ENCODE measurements at regions not wholly inside any gene's neighbourhood (a gene's known extent, or its start where the extent isn't known, plus 50 kb on each side); places are given as distances from the start of the nearest gene placed in this dataset.

- DNase-seq (ENCODE audit: low read depth), result no peak
These were observed 343.0 kb upstream of the TENM4 start for GRCh38 chr11:79783833-79784232.

- no peak for DNase-seq (ENCODE audit: low read depth)
These were observed 327.5 kb upstream of the TENM4 start for GRCh38 chr11:79768343-79768742.

DNA sequence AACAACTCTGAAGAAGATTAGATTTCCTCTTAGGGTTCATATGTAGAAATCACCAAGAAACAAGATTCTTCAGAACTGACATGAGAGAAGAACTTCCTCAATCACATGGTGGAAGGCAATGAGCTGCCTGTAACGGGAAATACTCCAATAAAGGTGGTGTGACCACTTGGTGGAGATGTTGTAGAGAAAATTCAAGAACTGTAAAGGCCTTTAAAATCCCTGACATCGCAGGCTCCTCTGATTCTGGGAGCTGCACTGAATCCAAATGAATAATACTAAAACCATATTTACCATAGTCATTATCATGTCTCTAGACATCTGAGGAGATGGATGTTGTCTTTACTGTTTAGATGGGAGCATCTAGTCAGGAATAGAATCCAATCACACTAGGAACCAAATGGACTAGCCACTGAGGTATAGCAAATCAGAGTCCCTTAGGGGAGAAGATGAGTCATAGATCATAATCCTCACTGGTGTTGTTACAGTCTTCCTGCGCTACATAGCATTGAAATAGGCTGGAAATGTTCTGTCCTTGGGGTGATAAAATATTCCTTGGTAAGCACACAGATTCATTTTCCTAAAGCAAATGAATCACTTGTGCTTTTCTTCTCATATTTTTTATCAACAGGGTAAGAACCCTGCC lies 321.6 kb upstream of the TENM4 start:
- no peak for DNase-seq (ENCODE audit: low read depth)

GRCh38 chr11:79758325-79758724 lies 317.5 kb upstream of the TENM4 start:
- DNase-seq (ENCODE audit: low read depth), result no peak

DNA sequence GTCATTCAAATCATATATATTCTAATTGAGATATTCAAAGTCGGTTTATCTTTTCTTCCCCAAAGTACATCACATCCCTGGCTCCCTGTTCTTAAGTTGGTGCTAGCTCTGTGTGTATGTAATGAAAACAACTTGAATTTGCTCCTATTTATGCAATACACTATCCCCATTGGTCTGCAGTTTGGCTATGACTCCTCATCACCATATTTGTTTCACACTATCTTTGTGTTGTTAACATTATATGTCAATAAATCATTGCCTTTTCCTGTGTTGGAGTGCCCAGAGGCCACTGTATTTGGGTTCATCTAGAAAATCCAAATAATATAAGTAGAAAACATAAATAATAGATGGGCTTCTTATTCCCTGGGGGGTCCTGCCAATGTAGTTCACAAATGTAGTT lies 306.6 kb upstream of the TENM4 start:
- no peak for DNase-seq (ENCODE audit: low read depth)

- DNase-seq (ENCODE audit: low read depth), result no peak
These were observed 304.1 kb upstream of the TENM4 start for GRCh38 chr11:79744941-79745340.

- no peak for DNase-seq (ENCODE audit: low read depth)
These were observed 301.3 kb upstream of the TENM4 start for GRCh38 chr11:79742176-79742575.

GRCh38 chr11:79739591-79739990 lies 298.8 kb upstream of the TENM4 start:
- no peak for DNase-seq (ENCODE audit: low read depth)

- no peak for DNase-seq (ENCODE audit: low read depth)
These were observed 286.4 kb upstream of the TENM4 start for GRCh38 chr11:79727221-79727620.

GRCh38 chr11:79720115-79720514 lies 279.3 kb upstream of the TENM4 start:
- DNase-seq (ENCODE audit: low read depth), result no peak

- no peak for DNase-seq (ENCODE audit: low read depth)
These were observed 267.6 kb upstream of the TENM4 start for GRCh38 chr11:79708319-79708932.

DNA sequence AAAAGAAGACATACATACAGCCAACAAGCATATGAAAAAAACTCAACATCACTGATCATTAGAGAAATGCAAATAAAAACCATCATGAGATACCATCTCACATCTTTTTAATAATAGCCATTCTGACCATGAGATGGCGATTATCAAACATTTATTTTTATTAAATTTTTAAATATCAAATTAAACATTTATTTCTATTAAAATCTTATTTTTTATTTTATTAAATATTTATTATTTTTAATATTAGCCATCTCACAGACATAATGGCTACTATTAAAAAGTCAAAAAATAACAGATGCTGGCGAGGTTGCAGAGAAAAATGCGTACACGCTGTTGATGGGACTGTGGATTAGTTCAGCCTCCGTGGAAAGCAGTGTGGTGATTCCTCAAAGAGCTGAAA lies 264.8 kb upstream of the TENM4 start:
- no peak for DNase-seq (ENCODE audit: low read depth)

DNA sequence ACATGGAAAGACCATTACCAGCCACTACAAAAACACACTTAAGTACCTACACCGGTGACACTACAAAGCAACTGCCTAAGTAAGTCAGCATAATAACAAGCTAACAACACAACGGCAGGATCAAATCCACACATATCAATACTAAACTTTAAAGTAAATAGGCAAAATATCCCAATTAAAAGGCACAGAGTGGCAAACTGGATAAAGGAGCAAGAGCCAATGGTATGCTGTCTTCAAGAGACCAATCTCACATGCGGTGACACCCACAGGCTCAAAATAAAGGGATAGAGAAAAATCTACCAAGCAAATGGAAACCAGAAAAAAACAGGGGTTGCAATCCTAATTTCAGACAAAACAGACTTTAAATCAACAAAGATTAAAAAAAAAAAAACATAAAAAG lies 261.5 kb upstream of the TENM4 start:
- DNase-seq (ENCODE audit: low read depth), result no peak

DNA sequence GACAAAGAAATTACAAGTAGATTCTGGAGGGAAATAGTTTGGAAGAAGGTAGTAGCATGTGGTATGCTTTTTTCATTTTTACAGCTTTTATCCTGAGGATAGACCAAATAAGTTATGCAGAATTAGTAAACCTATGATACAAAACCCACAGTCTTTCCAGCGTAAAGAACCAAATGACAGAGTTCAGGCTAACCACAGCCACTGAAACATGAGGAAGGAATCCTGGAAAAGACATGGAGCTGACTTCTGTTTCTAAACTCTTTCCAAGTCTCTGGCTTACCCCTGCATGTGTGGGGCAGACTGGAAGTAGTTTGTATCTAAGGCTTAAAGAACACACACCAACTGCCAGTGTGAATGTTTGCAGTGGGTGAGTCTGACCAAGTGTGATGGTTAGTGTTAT lies 258.4 kb upstream of the TENM4 start:
- no peak for DNase-seq (ENCODE audit: low read depth)

- no peak for DNase-seq (ENCODE audit: low read depth)
These were observed 257.1 kb upstream of the TENM4 start for GRCh38 chr11:79697905-79698304.

DNA sequence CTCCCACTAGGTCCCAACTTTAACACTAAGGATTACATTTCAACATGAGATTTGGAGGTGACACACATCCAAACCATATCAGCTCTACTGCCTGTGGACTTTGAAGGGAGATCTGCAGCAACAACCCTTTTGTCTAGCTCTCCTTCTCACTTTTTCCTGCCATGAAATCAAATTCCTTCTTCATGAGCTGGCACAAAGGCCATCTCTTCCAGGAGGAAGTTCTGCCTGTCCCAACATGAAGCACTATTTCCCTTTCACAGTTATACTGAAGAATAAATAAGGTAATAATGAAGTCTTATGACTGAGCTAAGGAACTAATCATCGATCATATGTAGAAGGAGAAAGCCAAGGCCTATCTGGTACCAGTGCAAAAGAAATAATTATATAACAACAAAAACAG lies 253.5 kb upstream of the TENM4 start:
- DNase-seq (ENCODE audit: low read depth), result no peak

GRCh38 chr11:79691445-79691844 lies 250.6 kb upstream of the TENM4 start:
- no peak for DNase-seq (ENCODE audit: low read depth)

DNA sequence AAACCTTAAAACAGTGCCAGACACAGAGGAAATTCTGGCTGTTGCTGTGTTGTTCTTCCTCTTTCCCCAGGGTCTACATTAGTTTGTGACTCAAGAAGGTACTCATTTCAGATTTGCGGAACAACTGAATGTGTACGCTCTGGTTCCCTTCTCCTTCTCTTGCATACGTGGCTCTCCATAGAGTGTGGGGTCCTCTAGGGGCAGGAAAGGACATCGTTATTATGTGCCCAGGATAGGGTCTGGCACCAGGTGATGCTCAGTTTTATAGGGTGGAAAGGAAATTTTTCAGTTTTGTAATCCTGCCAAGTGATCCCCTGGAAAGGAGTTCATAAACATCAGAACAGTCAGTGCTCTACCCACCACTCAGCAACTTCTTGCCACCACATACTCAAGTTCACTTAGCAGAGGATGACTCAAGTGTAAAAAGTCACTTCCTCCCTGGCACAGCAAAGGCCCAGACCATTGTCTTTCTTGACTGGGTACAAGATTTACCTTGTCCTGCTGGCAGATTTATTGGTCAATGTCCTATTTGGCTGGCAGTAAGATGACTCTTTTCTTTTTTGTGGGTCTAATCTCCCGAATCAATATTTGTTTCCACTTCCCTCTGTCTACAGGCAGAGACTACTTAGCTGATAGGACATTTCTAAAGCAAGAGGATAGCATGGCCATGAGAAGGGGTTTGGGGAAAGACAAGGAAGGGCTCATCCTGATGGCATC lies 246.0 kb upstream of the TENM4 start:
- DNase-seq (ENCODE audit: low read depth), result no peak

DNA sequence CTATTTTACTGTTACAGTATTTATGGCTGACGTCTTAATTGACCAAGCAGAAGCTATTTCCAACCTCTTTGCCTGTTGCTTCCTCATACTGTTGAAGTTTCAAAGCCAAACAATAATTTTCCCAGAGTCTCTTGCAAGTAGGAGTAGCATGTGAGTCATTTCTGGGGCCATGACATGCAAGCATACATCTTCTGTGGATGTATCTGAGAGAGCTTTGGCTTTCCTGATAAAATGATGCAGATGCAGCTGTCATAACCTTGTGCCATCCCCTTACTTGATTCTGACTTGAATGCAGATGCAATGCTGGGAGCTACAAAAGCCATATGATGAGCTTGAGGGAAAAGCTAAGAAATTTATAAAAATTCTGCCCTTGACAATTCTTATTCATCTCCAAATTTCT lies 243.1 kb upstream of the TENM4 start:
- no peak for DNase-seq (ENCODE audit: low read depth)

- no peak for DNase-seq (ENCODE audit: low read depth)
These were observed 238.1 kb upstream of the TENM4 start for GRCh38 chr11:79678780-79679452.

- DNase-seq (ENCODE audit: low read depth), result no peak
These were observed 235.6 kb upstream of the TENM4 start for GRCh38 chr11:79676396-79676795.

GRCh38 chr11:79675081-79675480 lies 234.3 kb upstream of the TENM4 start:
- DNase-seq (ENCODE audit: low read depth), result no peak

DNA sequence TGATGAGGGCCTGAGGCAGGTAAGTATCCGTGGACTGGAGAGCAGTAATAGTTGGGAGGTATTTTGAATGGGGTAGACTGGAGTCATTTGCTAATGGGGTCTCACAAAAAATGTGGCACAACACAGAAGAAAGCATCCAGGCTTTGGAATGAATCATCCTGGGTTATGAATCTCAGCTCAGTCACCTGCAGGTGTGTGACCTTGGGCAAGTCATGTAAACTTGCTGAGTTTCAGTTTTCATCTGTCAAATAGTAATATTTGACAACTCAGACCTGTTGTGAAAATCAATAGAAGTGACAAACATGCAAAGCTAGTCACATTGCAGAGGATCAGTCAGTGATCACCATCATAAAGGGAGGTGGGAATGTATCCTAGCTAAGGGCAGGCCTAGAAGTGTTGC lies 232.0 kb upstream of the TENM4 start:
- DNase-seq (ENCODE audit: low read depth), result no peak
